Gastrocnemius medialis (tissue), 4 donors: ENCODE measurements at regions not wholly inside any gene's neighbourhood (a gene's known extent, or its start where the extent isn't known, plus 50 kb on each side); places are given as distances from the start of the nearest gene placed in this dataset.

Source experiments
- ATAC-seq, 2 donors: fragments of 150-250 bp; one replicate each; pipeline ENCODE4 v1.9.1; 2016
- DNase-seq, 2 donors: peaks; one replicate each; pipeline ENCODE4 v3.0.0-alpha.2; 2019
- H3K27ac ChIP-seq, 4 donors: fragments of 200-600 bp; sonication (generic); 1 replicate in 1 of 4; 2 replicates in 3 of 4; pipeline ENCODE4 v1.5.1; 2016 to 2018; ENCODE audit warnings: mild to moderate bottlenecking in 2 of 4, moderate library complexity in 1 of 4
- H3K27me3 ChIP-seq, 3 donors: fragments of 200-600 bp; sonication (generic) in 2 of 3; 1 replicate in 1 of 3; 2 replicates in 2 of 3; pipeline versions ENCODE4 v1.5.1 to v1.6.0; 2016 to 2019; ENCODE audit warnings: mild to moderate bottlenecking in 1 of 3, moderate library complexity in 1 of 3
- H3K36me3 ChIP-seq, 2 donors: fragments of 200-600 bp; sonication (generic) in 1 of 2; one replicate each; pipeline ENCODE4 v1.5.1; 2017 to 2018
- H3K4me1 ChIP-seq, 2 donors: fragments of 200-600 bp; sonication (generic) in 1 of 2; one replicate each; pipeline ENCODE4 v1.5.1; 2016 to 2017; ENCODE audit warnings: mild to moderate bottlenecking in 2 of 2
- H3K4me3 ChIP-seq, 4 donors: fragments of 200-600 bp; sonication (generic) in 3 of 4; 1 replicate in 1 of 4; 2 replicates in 3 of 4; pipeline ENCODE4 v1.5.1; 2016 to 2019; ENCODE audit warnings: mild to moderate bottlenecking in 2 of 4
- H3K9me3 ChIP-seq, 3 donors: fragments of 200-600 bp; sonication (generic) in 2 of 3; 1 replicate in 1 of 3; 2 replicates in 2 of 3; pipeline ENCODE4 v1.5.1; 2016 to 2019
- POLR2A ChIP-seq, 2 donors: fragments of 450-650 bp; IDR thresholded peaks; one replicate each; pipeline ENCODE4 v1.6.1; 2017; ENCODE audit warnings: antibody characterized with exemption in 2 of 2, mild to moderate bottlenecking in 2 of 2, moderate library complexity in 2 of 2
- in situ Hi-C, 4 donors: fragments of 200-750 bp; cut with MboI; loops; one replicate each; pipeline versions ENCODE4 v1.15.0 to v1.8.0; 2017; ENCODE audit warnings: low sequenced_read_pairs in 4 of 4
- intact Hi-C: fragments of 100-400 bp; cut with DNase I; formaldehyde crosslinking; loops from one replicate; pipeline ENCODE4 v1.15.1; 2023; ENCODE audit warnings: low total_unique reads
- TF ChIP-seq, protein P1 (sequence below), 5 experiments: fragments of 450-650 bp in 3 of 5; fragments of 200-600 bp in 2 of 5; sonication (generic) in 2 of 5; IDR thresholded peaks in 4 of 5; conservative IDR thresholded peaks in 1 of 5; 1 replicate in 4 of 5; 2 replicates in 1 of 5; pipeline ENCODE4 v1.5.1; 2016 to 2019; ENCODE audit warnings: antibody characterized with exemption in 5 of 5, mild to moderate bottlenecking in 3 of 5, moderate library complexity in 3 of 5

DNA sequence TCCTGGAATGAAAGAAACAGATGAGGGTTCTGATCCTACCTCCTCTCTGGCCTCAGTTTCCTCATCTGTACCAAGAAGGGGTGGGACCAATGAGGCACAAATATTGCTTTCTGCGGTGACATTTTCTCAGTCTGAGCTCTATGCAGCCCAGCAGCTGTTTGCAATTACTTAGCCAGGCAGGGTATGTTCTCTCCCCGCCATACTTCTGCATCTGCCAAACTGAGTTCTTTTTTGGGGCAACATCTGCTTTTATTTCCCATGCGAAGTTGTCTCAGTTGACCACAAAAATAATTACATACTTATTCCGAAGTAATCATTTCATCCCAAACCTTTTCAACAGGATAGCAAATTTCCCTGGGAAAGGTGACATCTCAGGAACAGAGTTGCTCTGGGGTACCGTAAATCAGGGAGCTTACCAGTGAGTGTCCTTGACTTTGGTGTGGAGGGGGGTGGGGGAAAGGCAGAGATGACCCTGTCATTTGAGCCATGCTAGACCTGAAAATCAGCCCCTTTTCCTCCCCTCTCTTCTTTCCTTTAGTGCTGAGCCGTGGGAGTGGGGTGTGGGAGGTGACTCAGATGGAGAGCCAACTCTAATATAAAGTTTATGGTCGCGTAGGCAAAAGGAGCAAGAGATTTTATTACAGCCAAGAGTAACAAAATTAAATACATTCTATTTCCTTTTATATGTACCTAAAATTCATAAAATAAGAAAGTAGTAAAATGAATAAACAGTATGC lies 165.7 kb upstream of the KL start:
- ATAC-seq (no peak), DNase-seq (no peak)
- no peak overlapping the region for H3K4me3 ChIP-seq
- no peak overlapping the region for H3K27ac ChIP-seq
- H3K4me1 ChIP-seq: peaks cover 2 to 8% of the 10 kb centered on the region in 2 donors
- H3K36me3 ChIP-seq: no peaks in the 10 kb centered on the region
- no peaks in the 10 kb centered on the region for H3K27me3 ChIP-seq
- intact Hi-C loops: no loop called here
- H3K9me3 ChIP-seq: no peaks in the 10 kb centered on the region
- in situ Hi-C loops: no loop called here
- TF ChIP-seq, protein P1, sequence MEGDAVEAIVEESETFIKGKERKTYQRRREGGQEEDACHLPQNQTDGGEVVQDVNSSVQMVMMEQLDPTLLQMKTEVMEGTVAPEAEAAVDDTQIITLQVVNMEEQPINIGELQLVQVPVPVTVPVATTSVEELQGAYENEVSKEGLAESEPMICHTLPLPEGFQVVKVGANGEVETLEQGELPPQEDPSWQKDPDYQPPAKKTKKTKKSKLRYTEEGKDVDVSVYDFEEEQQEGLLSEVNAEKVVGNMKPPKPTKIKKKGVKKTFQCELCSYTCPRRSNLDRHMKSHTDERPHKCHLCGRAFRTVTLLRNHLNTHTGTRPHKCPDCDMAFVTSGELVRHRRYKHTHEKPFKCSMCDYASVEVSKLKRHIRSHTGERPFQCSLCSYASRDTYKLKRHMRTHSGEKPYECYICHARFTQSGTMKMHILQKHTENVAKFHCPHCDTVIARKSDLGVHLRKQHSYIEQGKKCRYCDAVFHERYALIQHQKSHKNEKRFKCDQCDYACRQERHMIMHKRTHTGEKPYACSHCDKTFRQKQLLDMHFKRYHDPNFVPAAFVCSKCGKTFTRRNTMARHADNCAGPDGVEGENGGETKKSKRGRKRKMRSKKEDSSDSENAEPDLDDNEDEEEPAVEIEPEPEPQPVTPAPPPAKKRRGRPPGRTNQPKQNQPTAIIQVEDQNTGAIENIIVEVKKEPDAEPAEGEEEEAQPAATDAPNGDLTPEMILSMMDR (IDR thresholded peaks at IDR 0.05 in 4 of 5, conservative IDR thresholded peaks at IDR 0.05 in 1 of 5): no peak
- TF ChIP-seq POLR2A (IDR thresholded peaks at IDR 0.05): no peak

DNA sequence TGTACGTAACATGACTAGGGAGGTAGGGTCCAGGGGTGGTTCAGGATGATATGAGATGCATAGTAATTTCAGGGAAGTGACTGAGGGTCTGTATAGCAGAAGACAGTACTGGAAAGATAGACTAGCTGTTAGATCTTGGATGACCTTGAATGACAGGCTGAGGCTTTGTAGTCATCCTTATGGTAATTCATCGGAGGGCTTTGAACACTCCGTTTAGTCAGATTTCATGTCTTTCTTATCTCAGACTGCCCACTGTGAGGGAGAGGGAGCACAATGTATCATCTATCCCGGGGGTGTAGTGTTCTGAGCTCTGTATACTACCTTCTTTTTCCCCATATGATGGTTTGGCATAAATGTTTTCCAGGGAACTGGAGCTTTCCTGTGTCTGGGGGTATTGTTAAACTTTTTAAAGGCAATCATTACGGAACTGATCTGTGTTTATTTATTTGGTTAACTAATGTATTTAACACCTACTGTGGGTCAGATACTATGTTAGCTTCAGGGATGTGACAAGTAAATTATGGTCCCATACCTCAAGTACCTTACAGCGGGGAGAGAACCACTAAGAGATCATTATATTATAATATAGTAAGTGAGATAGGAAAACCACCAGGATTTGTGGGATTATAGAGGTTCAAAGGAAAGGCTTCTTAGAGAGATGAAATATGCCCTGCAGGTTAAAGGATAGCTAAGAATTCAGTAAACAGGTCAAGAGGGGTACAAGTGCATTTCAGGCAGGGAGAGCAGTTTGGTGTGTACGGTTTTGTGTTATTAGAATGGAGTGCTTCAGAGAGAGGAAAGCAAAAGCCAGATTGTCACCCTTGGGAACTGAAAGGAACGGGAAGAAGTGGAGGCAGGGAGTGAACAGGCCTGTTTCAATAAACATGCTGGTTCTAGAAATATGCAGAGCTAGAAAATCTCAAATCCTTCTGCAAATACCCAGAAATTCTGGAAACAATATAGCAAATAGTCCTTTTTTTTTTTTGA lies 164.8 kb upstream of the KL start:
- H3K27ac ChIP-seq: peak overlapping the region in 1 of 4 donors; percentile 40
- H3K27me3 ChIP-seq: no peaks in the 10 kb centered on the region
- TF ChIP-seq, protein P1 (IDR thresholded peaks at IDR 0.05 in 4 of 5, conservative IDR thresholded peaks at IDR 0.05 in 1 of 5): no peak
- no peak for TF ChIP-seq POLR2A (IDR thresholded peaks at IDR 0.05)
- no peaks in the 10 kb centered on the region for H3K9me3 ChIP-seq
- ATAC-seq: peak in 1 of 2 donors; percentile 42
- H3K4me1 ChIP-seq: peaks cover 2 to 8% of the 10 kb centered on the region in 2 donors
- intact Hi-C loops (no loop called here), in situ Hi-C loops (no loop called here)
- DNase-seq: no peak
- no peaks in the 10 kb centered on the region for H3K36me3 ChIP-seq
- no peak overlapping the region for H3K4me3 ChIP-seq

DNA sequence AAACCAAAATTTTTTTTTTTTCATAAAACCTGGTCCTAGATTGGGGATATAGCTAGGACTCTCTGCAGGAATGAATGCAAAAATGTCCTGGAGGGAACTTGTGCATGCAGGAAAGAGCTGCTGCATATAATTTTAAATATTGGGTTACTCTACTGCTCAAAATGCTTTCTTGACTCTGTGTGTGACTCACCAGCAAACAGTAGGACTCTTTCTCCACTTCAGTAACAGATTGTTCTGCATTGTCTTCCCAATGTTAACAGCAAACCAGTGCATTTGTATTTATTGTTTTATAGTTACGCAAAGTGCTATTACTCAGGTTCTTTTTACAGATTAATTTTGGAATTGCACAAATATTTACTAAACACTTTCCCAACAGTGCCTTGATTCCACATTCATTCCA lies 163.7 kb upstream of the KL start:
- Histone ChIP-seq H3K4me1 (peaks cover 2 to 8% of the 10 kb centered on the region in 2 donors), H3K9me3 (no peaks in the 10 kb centered on the region), H3K4me3 (no peak overlapping the region), H3K36me3 (no peaks in the 10 kb centered on the region), H3K27ac (no peak overlapping the region), H3K27me3 (no peaks in the 10 kb centered on the region)
- no peak for TF ChIP-seq POLR2A (IDR thresholded peaks at IDR 0.05)
- TF ChIP-seq, protein P1 (IDR thresholded peaks at IDR 0.05 in 4 of 5, conservative IDR thresholded peaks at IDR 0.05 in 1 of 5): no peak
- intact Hi-C loops: no loop called here
- in situ Hi-C loops: no loop called here
- no peak for DNase-seq
- ATAC-seq: peak in 1 of 2 donors; percentile 44

DNA sequence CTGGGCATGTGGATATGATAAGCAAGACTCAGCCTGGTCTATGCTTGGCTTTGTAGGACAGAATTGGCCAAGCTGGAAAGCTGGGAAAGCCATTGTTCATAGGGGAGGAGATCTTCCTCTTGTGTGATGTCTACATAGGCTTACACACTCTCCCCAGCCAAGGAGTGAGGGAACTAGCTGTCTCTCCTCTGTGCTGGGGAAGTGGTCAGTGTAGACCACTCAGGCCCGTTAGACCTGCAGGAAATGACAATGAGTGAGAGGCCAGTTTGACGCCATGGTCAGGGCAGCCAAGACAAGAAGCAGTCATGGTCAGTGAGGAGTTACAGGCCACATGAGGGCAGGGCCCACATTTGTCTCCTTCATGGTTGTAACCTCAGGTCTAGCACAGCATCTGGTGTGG lies 159.1 kb upstream of the KL start:
- Histone ChIP-seq H3K27me3 (no peaks in the 10 kb centered on the region), H3K36me3 (no peaks in the 10 kb centered on the region), H3K27ac (no peak overlapping the region), H3K4me1 (no peaks in the 10 kb centered on the region), H3K4me3 (no peak overlapping the region), H3K9me3 (peaks cover 0 to 3% (median 0%) of the 10 kb centered on the region in 3 donors)
- no peak for DNase-seq
- in situ Hi-C loops: no loop called here
- TF ChIP-seq POLR2A (IDR thresholded peaks at IDR 0.05): no peak
- TF ChIP-seq, protein P1 (IDR thresholded peaks at IDR 0.05 in 4 of 5, conservative IDR thresholded peaks at IDR 0.05 in 1 of 5): no peak
- intact Hi-C loops: no loop called here
- no peak for ATAC-seq
